ENCODE measurements at regions not wholly inside any gene's neighbourhood (a gene's known extent, or its start where the extent isn't known, plus 50 kb on each side); places are given as distances from the start of the nearest gene placed in this dataset.

GRCh38 chr14:32004300-32004699 lies 72.8 kb upstream of the ARHGAP5 start:
- DNase-seq (ENCODE audit: low read depth in 2 of 2) = no peak

GRCh38 chr14:32005628-32006027 lies 71.5 kb upstream of the ARHGAP5 start:
- DNase-seq (ENCODE audit: low read depth in 2 of 2) = no peak

GRCh38 chr14:32006263-32007110 lies 70.6 kb upstream of the ARHGAP5 start:
- no peak for DNase-seq (ENCODE audit: low read depth in 2 of 2)

- DNase-seq (ENCODE audit: low read depth in 2 of 2) = no peak
Observed at GRCh38 chr14:32007755-32008362, 69.2 kb upstream of the ARHGAP5 start.

DNA sequence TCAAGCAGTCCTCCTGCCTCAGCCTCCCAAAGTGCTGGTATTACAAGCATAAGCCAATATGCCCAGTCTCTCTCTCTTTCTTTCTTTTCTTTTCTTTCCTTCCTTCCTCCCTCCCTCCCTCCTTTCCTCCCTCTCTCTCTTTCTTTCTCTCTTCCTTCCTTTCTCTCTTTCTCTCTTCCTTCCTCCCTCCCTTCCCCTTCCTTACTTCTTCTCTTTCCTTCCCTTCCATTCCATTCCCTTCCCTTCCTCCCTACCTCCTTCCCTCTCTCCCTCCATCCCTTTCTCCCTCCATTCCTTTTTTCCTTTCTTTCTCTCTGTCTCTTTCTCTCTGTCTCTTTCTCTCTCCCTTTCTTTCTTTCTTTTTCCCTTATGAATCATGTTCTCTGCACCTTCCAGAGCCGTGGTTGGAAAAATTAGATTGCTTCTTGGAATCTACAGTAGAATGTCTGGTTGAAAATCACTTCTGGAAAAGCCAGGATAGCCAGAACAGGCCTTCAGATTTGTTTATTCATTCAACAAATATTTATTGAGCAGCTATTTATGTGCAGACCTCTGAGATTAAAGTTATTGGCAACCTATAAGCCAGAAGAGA lies 68.4 kb upstream of the ARHGAP5 start:
- no peak for DNase-seq (ENCODE audit: low read depth in 2 of 2)

- DNase-seq (ENCODE audit: low read depth in 2 of 2) = no peak
Observed at GRCh38 chr14:32009221-32009975, 67.7 kb upstream of the ARHGAP5 start.

GRCh38 chr14:32009976-32010581 lies 67.0 kb upstream of the ARHGAP5 start:
- DNase-seq (ENCODE audit: low read depth in 2 of 2) = no peak

DNA sequence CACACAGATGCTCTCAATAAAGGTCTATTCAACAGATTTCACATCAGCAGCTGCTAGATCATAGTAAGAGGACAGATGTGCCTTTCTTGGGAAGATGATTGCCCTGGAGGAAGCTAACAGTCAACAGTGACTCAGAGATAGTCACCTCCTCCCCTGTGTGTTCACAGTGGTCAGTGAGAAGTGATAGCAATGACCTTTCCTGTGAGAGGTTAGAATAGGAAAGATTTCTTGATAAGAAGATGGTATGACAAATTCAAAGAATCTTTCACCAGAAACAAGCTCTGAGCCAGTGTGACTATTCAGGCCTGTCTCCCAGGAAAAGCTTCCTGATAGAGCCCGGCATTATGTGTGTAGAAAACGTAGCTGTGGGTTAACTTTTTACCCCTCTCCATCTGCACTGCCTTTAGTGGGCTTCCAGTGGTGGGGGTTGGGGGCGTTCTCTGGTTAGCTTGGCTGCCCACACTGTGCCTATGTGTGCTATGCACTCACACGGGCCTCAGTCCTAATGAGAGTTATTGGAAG lies 66.4 kb upstream of the ARHGAP5 start:
- no peak for DNase-seq (ENCODE audit: low read depth in 2 of 2)

DNA sequence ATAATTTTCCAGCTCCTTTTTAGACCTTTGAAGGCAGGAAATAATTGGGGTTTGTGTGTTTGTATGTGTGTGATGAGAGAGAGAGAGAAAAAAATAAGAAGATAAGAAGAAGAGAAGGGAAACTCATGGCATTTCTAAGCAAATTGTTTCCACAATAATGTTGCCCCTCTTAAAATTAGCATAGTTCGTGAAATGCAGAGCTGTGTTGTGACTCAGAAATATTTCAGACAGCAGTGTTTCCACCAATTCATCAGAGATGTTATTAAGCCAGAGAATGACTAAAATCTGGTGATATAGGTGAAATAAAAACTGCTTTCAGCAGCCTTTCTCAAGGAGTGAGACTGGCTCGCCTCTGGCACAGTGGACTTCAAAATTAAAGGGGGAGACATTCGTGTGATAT lies 65.9 kb upstream of the ARHGAP5 start:
- no peak for DNase-seq (ENCODE audit: low read depth in 2 of 2)

- DNase-seq (ENCODE audit: low read depth in 2 of 2) = no peak
Observed at GRCh38 chr14:32012062-32012461, 65.0 kb upstream of the ARHGAP5 start.

DNA sequence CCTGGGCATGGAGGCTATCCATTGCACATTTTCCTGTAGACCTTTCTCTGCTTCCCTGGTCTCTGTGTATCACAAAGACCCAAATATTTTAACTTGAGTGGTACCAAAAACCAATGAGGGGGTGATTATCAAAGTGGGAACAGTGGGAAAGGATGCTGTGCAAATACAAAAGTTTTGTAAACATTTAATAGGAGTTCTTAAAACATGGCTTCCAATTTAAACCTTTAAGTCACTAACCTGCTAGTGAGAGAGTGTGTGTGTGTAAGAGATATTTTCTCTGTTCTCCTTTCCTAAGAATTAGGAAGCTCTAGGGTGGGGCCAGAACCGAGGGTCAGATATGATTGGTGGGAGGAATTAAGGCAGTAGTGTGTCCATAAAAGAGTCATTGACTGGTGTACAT lies 64.5 kb upstream of the ARHGAP5 start:
- DNase-seq (ENCODE audit: low read depth in 2 of 2) = no peak

- DNase-seq (ENCODE audit: low read depth in 2 of 2) = no peak
Observed at GRCh38 chr14:32013083-32013482, 64.0 kb upstream of the ARHGAP5 start.

GRCh38 chr14:32014057-32014456 lies 63.0 kb upstream of the ARHGAP5 start:
- no peak for DNase-seq (ENCODE audit: low read depth in 2 of 2)

DNA sequence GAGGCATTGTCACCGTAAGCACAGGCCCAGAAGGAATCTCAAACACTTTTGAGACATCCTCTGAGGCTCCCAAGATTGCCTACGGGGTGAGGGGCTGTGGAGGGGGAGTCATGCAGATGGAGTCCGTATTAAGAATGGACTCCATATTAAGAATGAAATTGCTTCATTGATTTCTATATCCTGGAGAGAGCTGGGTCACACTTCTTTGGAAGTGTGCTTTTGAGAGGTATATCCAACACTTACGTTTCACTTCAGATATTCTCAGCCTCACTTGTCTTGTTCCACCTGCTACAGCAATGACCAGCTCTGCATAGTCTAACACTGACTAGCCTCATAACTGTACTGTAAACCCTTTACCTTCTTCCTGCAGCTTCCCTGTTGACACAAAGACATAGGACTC lies 62.6 kb upstream of the ARHGAP5 start:
- DNase-seq (ENCODE audit: low read depth in 2 of 2) = no peak

GRCh38 chr14:32015166-32015565 lies 61.9 kb upstream of the ARHGAP5 start:
- DNase-seq (ENCODE audit: low read depth in 2 of 2) = no peak

DNA sequence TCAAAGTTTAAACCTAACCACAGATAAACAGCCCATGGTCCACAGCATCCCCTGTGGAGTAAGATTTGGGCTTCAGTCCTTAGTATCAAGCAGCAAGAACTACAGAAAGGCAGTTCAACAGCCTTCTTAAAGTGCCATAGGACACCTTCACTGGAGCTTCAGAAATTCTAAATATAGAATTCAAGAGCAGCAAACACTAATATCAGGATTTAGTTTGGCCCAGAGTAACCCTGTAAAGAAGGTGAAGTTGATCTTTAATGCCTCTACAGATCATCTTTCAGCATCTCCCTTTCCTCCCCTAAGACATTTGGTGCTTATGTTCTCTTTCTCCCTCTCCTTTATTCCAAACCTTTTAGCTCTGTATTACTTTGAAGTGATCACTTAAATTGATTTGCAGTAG lies 59.5 kb upstream of the ARHGAP5 start:
- DNase-seq (ENCODE audit: low read depth in 2 of 2) = no peak

DNA sequence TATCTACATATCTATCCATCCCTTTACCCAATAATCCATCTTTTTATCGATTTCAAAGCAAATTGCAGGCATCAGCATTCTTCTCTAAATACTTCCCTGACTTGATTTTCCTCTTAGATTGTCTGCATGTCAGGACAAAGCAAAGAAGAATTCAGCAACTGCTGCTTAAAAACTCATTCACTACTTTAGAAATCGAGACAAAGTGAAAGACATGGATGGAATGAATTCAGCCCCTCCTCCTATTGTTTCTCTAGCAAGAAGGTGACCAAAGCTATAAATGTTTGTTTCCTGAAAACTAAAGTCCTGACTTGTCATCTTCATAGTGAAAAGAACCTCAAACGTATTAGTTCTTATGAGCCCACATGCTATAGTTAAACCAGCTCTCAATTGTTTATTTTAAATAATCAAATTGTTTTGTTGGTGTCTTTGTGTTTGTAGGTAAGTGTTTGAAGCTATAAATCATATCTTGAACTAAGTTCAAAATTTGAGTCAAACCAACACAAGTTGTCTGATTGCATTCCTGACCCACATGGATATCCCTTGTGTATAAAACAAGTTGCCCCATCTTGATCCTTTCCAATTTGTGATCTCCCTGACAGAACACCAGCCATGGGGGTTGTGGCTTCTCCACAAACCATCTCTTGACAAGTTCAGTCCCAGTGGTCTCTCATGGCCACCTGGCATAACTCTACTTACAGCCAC lies 58.6 kb upstream of the ARHGAP5 start:
- DNase-seq (ENCODE audit: low read depth in 2 of 2) = no peak

GRCh38 chr14:32019276-32019675 lies 57.8 kb upstream of the ARHGAP5 start:
- no peak for DNase-seq (ENCODE audit: low read depth in 2 of 2)

- DNase-seq (ENCODE audit: low read depth in 2 of 2) = no peak
Observed at GRCh38 chr14:32020882-32021281, 56.2 kb upstream of the ARHGAP5 start.

DNA sequence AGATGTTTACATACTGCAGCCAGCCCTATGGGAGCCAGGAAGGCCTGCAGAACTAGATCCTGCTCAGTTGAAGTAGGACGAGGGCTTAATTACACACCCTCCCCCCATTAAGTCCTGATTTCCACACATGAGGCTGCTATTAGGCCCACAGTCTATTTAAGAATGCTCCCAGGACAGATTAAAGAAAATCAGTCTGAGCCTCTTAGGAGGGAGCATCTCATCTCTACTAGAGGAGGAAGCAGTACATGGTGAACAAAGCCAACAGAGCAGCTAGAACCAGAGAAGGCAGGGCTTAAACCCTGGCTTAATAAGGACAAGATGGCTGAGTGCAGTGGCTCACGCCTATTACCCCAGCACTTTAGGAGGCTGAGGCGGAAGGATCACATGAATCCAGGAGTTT lies 55.8 kb upstream of the ARHGAP5 start:
- DNase-seq (ENCODE audit: low read depth in 2 of 2) = no peak

DNA sequence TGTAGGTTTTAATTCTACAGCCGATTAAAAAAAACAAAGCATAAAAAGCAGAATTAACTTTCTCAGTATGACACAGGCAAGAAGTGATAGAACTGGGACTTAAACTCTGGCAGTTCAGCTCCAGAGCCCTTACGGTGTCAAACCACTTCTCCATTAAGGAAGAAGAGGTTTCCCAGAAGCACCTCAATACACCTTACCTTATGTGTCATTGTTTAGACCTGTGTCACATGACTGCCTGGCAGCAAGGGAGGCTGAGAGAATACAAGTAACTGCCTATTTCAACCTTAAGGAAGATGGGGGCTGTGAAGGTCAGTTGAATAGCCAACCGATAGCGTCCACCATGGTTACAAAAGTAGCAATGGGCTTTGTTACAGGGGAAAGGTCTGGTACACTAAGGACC lies 54.6 kb upstream of the ARHGAP5 start:
- DNase-seq (ENCODE audit: low read depth in 2 of 2) = no peak

Data from stimulated activated CD8-positive, alpha-beta memory T cell treated with anti-CD3 and anti-CD28 coated beads, Interleukin-15, amount 100 ng/mL, for 4 hours (primary cell).